Central memory CD8-positive, alpha-beta T cell (primary cell): ENCODE measurements at regions not wholly inside any gene's neighbourhood (a gene's known extent, or its start where the extent isn't known, plus 50 kb on each side); places are given as distances from the start of the nearest gene placed in this dataset.

Experiments
- ATAC-seq: fragments of 150-1000 bp; cut with Tn5 transposase; replicated peaks from 2 replicates; pipeline ENCODE4 v1.10.0; 2022; ENCODE audit warnings: mild to moderate bottlenecking, moderate FRiP score, moderate number of reproducible peaks; ENCODE audit not compliant: poor library complexity, severe bottlenecking; ENCODE audit errors: extremely low read depth
- DNase-seq, 2 donors: peaks; one replicate each; pipeline ENCODE4 v3.0.0; 2021; ENCODE audit warnings: low spot score in 2 of 2
- H3K27ac Mint-ChIP-seq: one replicate; pipeline ENCODE4 v1.8.0; 2022; ENCODE audit warnings: low read depth, mild to moderate bottlenecking, moderate library complexity, mixed read lengths
- H3K27me3 Mint-ChIP-seq: one replicate; pipeline ENCODE4 v1.8.0; 2022; ENCODE audit warnings: mixed read lengths
- H3K36me3 Mint-ChIP-seq: one replicate; pipeline ENCODE4 v1.8.0; 2022; ENCODE audit warnings: mild to moderate bottlenecking, moderate library complexity, mixed read lengths; ENCODE audit not compliant: insufficient read depth
- H3K4me1 Mint-ChIP-seq: one replicate; pipeline ENCODE4 v1.8.0; 2022; ENCODE audit warnings: mixed read lengths
- H3K4me3 Mint-ChIP-seq: one replicate; pipeline ENCODE4 v1.8.0; 2022; ENCODE audit warnings: mild to moderate bottlenecking, moderate library complexity, mixed read lengths
- H3K9me3 Mint-ChIP-seq: one replicate; pipeline ENCODE4 v1.8.0; 2022; ENCODE audit warnings: mixed read lengths

- ATAC-seq: no peak
- no peak overlapping the region for H3K4me3 Mint-ChIP-seq
These were observed 1140.5 kb downstream of the GALC start for GRCh38 chr14:86852530-86852929.

GRCh38 chr14:86847140-86847539, 1145.8 kb downstream of the GALC start:
- H3K4me1 Mint-ChIP-seq: no peaks in the 10 kb centered on the region
- ATAC-seq (no peak), DNase-seq (no peak)
- no peak overlapping the region for H3K27ac Mint-ChIP-seq
- peaks cover 2% of the 10 kb centered on the region for H3K36me3 Mint-ChIP-seq
- H3K9me3 Mint-ChIP-seq: peaks cover 28% of the 10 kb centered on the region
- H3K4me3 Mint-ChIP-seq: no peak overlapping the region
- no peaks in the 10 kb centered on the region for H3K27me3 Mint-ChIP-seq

More at GRCh38 chr14:86852530-86852929, 1140.5 kb downstream of the GALC start:
- H3K4me1 Mint-ChIP-seq: no peaks in the 10 kb centered on the region
- no peak overlapping the region for H3K27ac Mint-ChIP-seq
- peaks cover 2% of the 10 kb centered on the region for H3K36me3 Mint-ChIP-seq
- peaks cover 34% of the 10 kb centered on the region for H3K9me3 Mint-ChIP-seq
- no peak for DNase-seq
- no peaks in the 10 kb centered on the region for H3K27me3 Mint-ChIP-seq

GRCh38 chr14:86838363-86838762, 1154.6 kb downstream of the GALC start:
- no peak for DNase-seq
- Mint-ChIP-seq H3K9me3 (peaks cover 7% of the 10 kb centered on the region), H3K4me3 (no peak overlapping the region), H3K4me1 (no peaks in the 10 kb centered on the region), H3K27ac (no peak overlapping the region), H3K36me3 (no peaks in the 10 kb centered on the region), H3K27me3 (no peaks in the 10 kb centered on the region)
- ATAC-seq: no peak

- H3K27ac Mint-ChIP-seq: no peak overlapping the region
- peaks cover 34% of the 10 kb centered on the region for H3K9me3 Mint-ChIP-seq
- no peaks in the 10 kb centered on the region for H3K36me3 Mint-ChIP-seq
- H3K27me3 Mint-ChIP-seq: no peaks in the 10 kb centered on the region
- no peaks in the 10 kb centered on the region for H3K4me1 Mint-ChIP-seq
- no peak overlapping the region for H3K4me3 Mint-ChIP-seq
- ATAC-seq (no peak), DNase-seq (no peak)
These were observed 1166.3 kb downstream of the GALC start for GRCh38 chr14:86826661-86827060.

GRCh38 chr14:86824167-86824566, 1168.8 kb downstream of the GALC start:
- no peaks in the 10 kb centered on the region for H3K36me3 Mint-ChIP-seq
- DNase-seq (no peak), ATAC-seq (no peak)
- no peaks in the 10 kb centered on the region for H3K4me1 Mint-ChIP-seq
- no peak overlapping the region for H3K4me3 Mint-ChIP-seq
- no peak overlapping the region for H3K27ac Mint-ChIP-seq
- H3K27me3 Mint-ChIP-seq: no peaks in the 10 kb centered on the region
- H3K9me3 Mint-ChIP-seq: peaks cover 34% of the 10 kb centered on the region

- DNase-seq (no peak), ATAC-seq (no peak)
- no peaks in the 10 kb centered on the region for H3K27me3 Mint-ChIP-seq
- no peak overlapping the region for H3K27ac Mint-ChIP-seq
- no peak overlapping the region for H3K4me3 Mint-ChIP-seq
- H3K4me1 Mint-ChIP-seq: no peaks in the 10 kb centered on the region
- H3K36me3 Mint-ChIP-seq: no peaks in the 10 kb centered on the region
- H3K9me3 Mint-ChIP-seq: peaks cover 33% of the 10 kb centered on the region
These were observed 1169.4 kb downstream of the GALC start for GRCh38 chr14:86823581-86823980.

- H3K27me3 Mint-ChIP-seq: no peaks in the 10 kb centered on the region
- ATAC-seq (no peak), DNase-seq (no peak)
- no peak overlapping the region for H3K4me3 Mint-ChIP-seq
- no peak overlapping the region for H3K27ac Mint-ChIP-seq
- no peaks in the 10 kb centered on the region for H3K36me3 Mint-ChIP-seq
- peaks cover 38% of the 10 kb centered on the region for H3K9me3 Mint-ChIP-seq
- H3K4me1 Mint-ChIP-seq: no peaks in the 10 kb centered on the region
These were observed 1177.6 kb downstream of the GALC start for GRCh38 chr14:86815341-86815740.

GRCh38 chr14:86802726-86803125, 1190.3 kb downstream of the GALC start:
- no peaks in the 10 kb centered on the region for H3K27me3 Mint-ChIP-seq
- no peaks in the 10 kb centered on the region for H3K36me3 Mint-ChIP-seq
- H3K9me3 Mint-ChIP-seq: peaks cover 25% of the 10 kb centered on the region
- DNase-seq (no peak), ATAC-seq (no peak)
- H3K4me1 Mint-ChIP-seq: no peaks in the 10 kb centered on the region
- no peak overlapping the region for H3K27ac Mint-ChIP-seq
- H3K4me3 Mint-ChIP-seq: no peak overlapping the region

- no peak for DNase-seq
- Mint-ChIP-seq H3K27ac (no peak overlapping the region), H3K27me3 (no peaks in the 10 kb centered on the region), H3K9me3 (peaks cover 25% of the 10 kb centered on the region), H3K4me1 (no peaks in the 10 kb centered on the region), H3K36me3 (no peaks in the 10 kb centered on the region), H3K4me3 (no peak overlapping the region)
- no peak for ATAC-seq
These were observed 1193.7 kb downstream of the GALC start for GRCh38 chr14:86799244-86799647.

- H3K36me3 Mint-ChIP-seq: no peaks in the 10 kb centered on the region
- H3K4me3 Mint-ChIP-seq: no peak overlapping the region
- DNase-seq: no peak
- no peak for ATAC-seq
- H3K9me3 Mint-ChIP-seq: peaks cover 25% of the 10 kb centered on the region
- no peak overlapping the region for H3K27ac Mint-ChIP-seq
- H3K27me3 Mint-ChIP-seq: no peaks in the 10 kb centered on the region
- H3K4me1 Mint-ChIP-seq: no peaks in the 10 kb centered on the region
These were observed 1194.7 kb downstream of the GALC start for GRCh38 chr14:86798330-86798729.

- ATAC-seq (no peak), DNase-seq (no peak)
- Mint-ChIP-seq H3K4me3 (no peak overlapping the region), H3K9me3 (peaks cover 19% of the 10 kb centered on the region), H3K27me3 (no peaks in the 10 kb centered on the region), H3K36me3 (peaks cover 3% of the 10 kb centered on the region), H3K27ac (no peak overlapping the region), H3K4me1 (no peaks in the 10 kb centered on the region)
These were observed 1196.0 kb downstream of the GALC start for GRCh38 chr14:86797075-86797351.

GRCh38 chr14:86796221-86797074, 1196.5 kb downstream of the GALC start:
- ATAC-seq: no peak
- no peaks in the 10 kb centered on the region for H3K27me3 Mint-ChIP-seq
- peaks cover 3% of the 10 kb centered on the region for H3K36me3 Mint-ChIP-seq
- H3K4me1 Mint-ChIP-seq: no peaks in the 10 kb centered on the region
- H3K27ac Mint-ChIP-seq: no peak overlapping the region
- no peak for DNase-seq
- no peak overlapping the region for H3K4me3 Mint-ChIP-seq
- peaks cover 18% of the 10 kb centered on the region for H3K9me3 Mint-ChIP-seq

- DNase-seq (no peak), ATAC-seq (no peak)
- no peaks in the 10 kb centered on the region for H3K27me3 Mint-ChIP-seq
- H3K27ac Mint-ChIP-seq: no peak overlapping the region
- no peak overlapping the region for H3K4me3 Mint-ChIP-seq
- no peaks in the 10 kb centered on the region for H3K4me1 Mint-ChIP-seq
- peaks cover 25% of the 10 kb centered on the region for H3K9me3 Mint-ChIP-seq
- peaks cover 3% of the 10 kb centered on the region for H3K36me3 Mint-ChIP-seq
These were observed 1198.3 kb downstream of the GALC start for GRCh38 chr14:86794689-86795088.
